ENCODE measurements at regions not wholly inside any gene's neighbourhood (a gene's known extent, or its start where the extent isn't known, plus 50 kb on each side); places are given as distances from the start of the nearest gene placed in this dataset.
"Not testable (repeated sequence)": the region's sequence is repeated elsewhere in the genome, so short reads cannot be mapped to it uniquely, and the experiment has no call there.

GRCh38 chr6:11845664-11846577 is 67.3 kb upstream of the ADTRP start:
- no peak for DNase-seq

DNA sequence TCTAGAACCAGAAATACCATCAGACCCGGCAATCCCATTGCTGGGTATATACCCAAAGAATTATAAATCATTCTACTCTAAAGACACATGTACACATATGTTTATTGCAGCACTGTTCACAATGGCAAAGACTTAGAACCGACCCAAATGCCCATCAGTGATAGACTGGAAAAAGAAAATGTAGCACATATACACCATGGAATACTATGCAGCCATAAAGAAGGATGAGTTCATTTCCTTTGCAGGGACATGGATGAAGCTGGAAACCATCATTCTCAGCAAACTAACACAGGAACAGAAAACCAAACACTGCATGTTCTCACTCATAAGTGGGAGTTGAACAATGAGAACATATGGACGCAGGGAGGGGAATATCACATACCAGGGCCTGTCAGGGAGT is 64.2 kb upstream of the ADTRP start:
- DNase-seq, result not testable (repeated sequence)

GRCh38 chr6:11835065-11835464 is 56.5 kb upstream of the ADTRP start:
- DNase-seq, result no peak

- no peak for DNase-seq
These were observed 55.3 kb upstream of the ADTRP start for GRCh38 chr6:11833626-11834592.

GRCh38 chr6:11831653-11832052 is 53.0 kb upstream of the ADTRP start:
- no peak for DNase-seq

DNA sequence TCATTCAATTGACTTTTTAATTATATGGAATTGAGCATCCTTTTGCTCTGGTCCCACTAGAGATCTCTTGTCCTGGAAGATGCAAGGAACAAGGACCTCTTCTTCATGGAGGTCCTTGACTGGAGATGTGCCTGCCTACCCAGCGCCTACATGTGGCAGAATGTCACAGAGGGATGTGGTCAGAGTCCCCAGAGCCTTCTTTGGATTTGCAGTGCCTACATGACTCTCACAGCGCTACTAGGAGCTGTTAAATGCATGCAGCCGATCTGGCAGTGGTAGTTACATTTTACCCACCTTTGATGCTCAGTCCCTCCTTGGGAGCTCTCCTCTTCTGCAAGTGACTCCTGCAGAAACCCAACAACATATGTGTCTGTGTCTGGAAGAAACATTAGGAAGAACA is 51.9 kb upstream of the ADTRP start:
- DNase-seq, result no peak

GRCh38 chr6:11830105-11830504 is 51.5 kb upstream of the ADTRP start:
- no peak for DNase-seq

DNA sequence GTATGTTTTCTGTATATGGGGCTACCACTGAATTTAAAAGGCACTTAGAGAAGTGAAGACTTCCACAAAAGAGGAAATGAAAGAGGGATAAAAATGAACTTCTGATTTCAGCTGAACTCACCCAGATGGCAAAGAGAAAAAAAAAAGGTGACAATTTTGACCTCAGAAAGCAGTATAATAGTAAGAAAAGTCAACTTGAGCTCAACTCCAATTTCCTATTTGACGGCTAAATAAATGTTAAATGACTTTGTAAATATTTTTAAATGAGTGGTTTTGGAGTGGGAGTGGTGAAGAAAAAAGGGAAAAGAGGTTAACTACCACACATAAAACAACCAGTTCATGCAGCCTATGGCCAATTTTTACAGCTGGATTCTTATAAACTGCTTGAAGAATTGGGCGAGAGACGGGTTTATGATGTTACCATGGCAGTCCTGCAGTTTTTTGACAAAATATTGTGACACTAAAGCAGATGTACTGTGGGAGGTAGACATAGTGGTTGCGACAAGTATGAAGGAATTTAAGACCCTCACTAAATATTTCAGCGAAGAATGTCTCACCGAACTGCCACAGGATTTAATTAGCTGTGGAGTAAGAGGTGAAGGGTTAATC is 49.8 kb upstream of the ADTRP start:
- DNase-seq, result no peak
